ENCODE measurements at regions not wholly inside any gene's neighbourhood (a gene's known extent, or its start where the extent isn't known, plus 50 kb on each side); places are given as distances from the start of the nearest gene placed in this dataset.

- DNase-seq, result no peak
Measured at GRCh38 chr9:120212153-120212852, 367.7 kb downstream of the CDK5RAP2 start.

GRCh38 chr9:120210274-120210673 is 369.7 kb downstream of the CDK5RAP2 start:
- no peak for DNase-seq

- DNase-seq, result peak in 2 of 3 experiments; percentile 14 to 26
Measured at GRCh38 chr9:120202856-120203654, 376.9 kb downstream of the CDK5RAP2 start.

GRCh38 chr9:120198027-120198426 is 381.9 kb downstream of the CDK5RAP2 start:
- DNase-seq, result no peak

GRCh38 chr9:120197605-120198004 is 382.4 kb downstream of the CDK5RAP2 start:
- peak in 1 of 3 experiments; percentile 63 for DNase-seq

- DNase-seq, result no peak
Measured at GRCh38 chr9:120191141-120191540, 388.8 kb downstream of the CDK5RAP2 start.

GRCh38 chr9:120187758-120188157 is 392.2 kb downstream of the CDK5RAP2 start:
- no peak for DNase-seq

GRCh38 chr9:120186276-120186675 is 393.7 kb downstream of the CDK5RAP2 start:
- no peak for DNase-seq

- DNase-seq, result no peak
Measured at GRCh38 chr9:120184266-120184665, 395.7 kb downstream of the CDK5RAP2 start.

GRCh38 chr9:120183615-120184014 is 396.4 kb downstream of the CDK5RAP2 start:
- peak in 1 of 3 experiments; percentile 9 for DNase-seq

GRCh38 chr9:120182011-120182410 is 398.0 kb downstream of the CDK5RAP2 start:
- no peak for DNase-seq

GRCh38 chr9:120177121-120177520 is 402.8 kb downstream of the CDK5RAP2 start:
- DNase-seq, result no peak

GRCh38 chr9:120175031-120175430 is 404.9 kb downstream of the CDK5RAP2 start:
- DNase-seq, result no peak

- DNase-seq, result peak in 2 of 3 experiments; percentile 51 to 68
Measured at GRCh38 chr9:120161776-120162175, 418.2 kb downstream of the CDK5RAP2 start.

- DNase-seq, result no peak
Measured at GRCh38 chr9:120158221-120158620, 421.7 kb downstream of the CDK5RAP2 start.

- DNase-seq, result peak in 1 of 3 experiments; percentile 26
Measured at GRCh38 chr9:120156376-120156775, 423.6 kb downstream of the CDK5RAP2 start.

GRCh38 chr9:120153258-120153657 is 426.7 kb downstream of the CDK5RAP2 start:
- no peak for DNase-seq

GRCh38 chr9:120152295-120152694 is 427.7 kb downstream of the CDK5RAP2 start:
- peak in 2 of 3 experiments; percentile 58 to 76 for DNase-seq

- no peak for DNase-seq
Measured at GRCh38 chr9:120151806-120152205, 428.2 kb downstream of the CDK5RAP2 start.

- DNase-seq, result no peak
Measured at GRCh38 chr9:120151149-120151548, 428.8 kb downstream of the CDK5RAP2 start.

- DNase-seq, result no peak
Measured at GRCh38 chr9:120138955-120139354, 441.0 kb downstream of the CDK5RAP2 start.

- no peak for DNase-seq
Measured at GRCh38 chr9:120137186-120137840, 442.7 kb downstream of the CDK5RAP2 start.

GRCh38 chr9:120136696-120137095 is 443.3 kb downstream of the CDK5RAP2 start:
- no peak for DNase-seq

GRCh38 chr9:120117081-120117480 is 462.9 kb downstream of the CDK5RAP2 start:
- no peak for DNase-seq
